NCI-H526 (cell line): ENCODE measurements at regions not wholly inside any gene's neighbourhood (a gene's known extent, or its start where the extent isn't known, plus 50 kb on each side); places are given as distances from the start of the nearest gene placed in this dataset.

Experiments
- DNase-seq, 2 experiments: peaks; one replicate each; lab custom pipeline; 2025; lab: John Stamatoyannopoulos, UW

DNA sequence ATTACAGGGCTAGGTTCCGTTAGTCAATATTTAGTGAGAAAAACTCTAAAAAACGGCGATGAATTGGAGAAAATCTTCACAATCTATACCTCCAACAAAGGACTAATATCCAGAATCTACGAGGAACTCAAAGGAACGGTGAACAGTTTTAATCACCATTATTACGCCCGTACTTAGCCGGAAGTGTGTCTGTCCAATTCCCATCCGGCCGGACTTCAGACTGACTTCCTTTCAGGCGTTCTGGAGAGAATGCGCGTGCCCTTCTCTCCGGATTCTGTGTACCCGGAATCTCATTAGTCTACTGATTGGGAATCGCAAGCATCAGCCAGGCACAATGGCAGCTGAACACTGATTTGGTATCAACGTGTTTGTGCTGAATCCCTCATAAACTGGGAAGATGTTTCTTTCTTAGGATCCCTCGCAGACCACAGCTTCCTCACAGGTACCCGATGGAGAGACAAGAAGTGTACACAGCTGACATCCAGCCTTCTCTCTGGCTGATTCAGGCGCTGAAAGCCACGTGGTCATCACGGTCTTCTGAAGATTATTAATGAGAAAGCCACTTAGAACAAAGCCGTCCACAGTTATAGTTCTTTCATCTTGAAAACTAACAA is 239.9 kb downstream of the ZNF516 start:
- DNase-seq: no peak

DNA sequence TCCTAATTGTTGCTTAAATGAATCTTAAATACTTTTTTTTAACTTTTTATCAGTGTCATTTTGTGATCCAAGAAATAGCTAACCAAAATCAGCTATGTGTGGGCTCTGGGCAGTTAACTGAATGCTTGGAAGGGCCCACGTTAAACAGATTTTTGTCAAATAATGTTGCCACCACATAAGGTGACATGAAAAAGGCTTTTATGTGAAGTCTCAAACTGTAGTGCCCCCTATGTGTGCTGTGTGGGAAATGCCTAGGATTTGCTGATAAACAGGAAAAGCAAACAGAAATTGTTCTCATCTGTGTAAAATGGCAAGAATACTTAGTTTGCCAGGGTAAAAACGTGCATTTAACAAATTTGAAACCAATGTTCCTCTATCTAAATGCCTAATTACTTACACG is 242.2 kb downstream of the ZNF516 start:
- peak in 1 of 2 experiments; percentile 40 for DNase-seq

DNA sequence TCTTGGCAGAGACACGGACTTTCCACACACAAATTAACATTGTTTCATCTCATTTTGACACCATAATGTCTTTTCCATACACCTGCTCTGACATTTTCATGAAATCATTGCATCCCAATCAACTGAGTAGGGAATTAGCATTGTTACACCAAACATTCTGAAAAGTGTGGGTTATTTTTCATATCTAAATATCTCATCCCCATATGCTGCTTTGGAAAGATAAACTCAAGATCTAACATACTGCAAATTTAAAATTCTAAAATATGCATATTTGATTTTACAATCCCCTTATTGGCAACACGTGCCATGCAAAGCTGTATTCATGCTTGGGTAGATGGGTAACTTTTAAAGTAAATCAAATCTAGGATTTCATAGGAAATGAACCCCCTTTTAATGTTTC is 242.9 kb downstream of the ZNF516 start:
- DNase-seq: no peak

DNA sequence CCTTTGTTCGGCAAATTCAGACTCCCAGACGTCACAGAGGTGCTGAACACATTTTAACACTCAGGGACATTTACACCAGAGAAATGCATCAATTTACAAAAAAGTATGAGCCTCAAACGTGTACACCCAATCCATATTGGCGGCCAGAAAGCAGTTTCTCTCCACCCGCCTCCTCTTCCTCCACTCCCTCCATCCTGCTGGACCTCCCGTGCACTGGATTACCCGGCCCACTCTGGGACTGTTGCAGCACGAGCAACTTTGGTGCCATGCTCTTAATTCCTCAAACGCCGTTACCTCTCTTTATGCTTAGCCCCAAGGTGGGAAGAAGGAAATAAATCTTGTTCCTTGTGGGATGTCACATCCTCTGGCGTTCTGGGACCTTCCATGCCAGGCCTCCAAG is 243.4 kb downstream of the ZNF516 start:
- DNase-seq: no peak

DNA sequence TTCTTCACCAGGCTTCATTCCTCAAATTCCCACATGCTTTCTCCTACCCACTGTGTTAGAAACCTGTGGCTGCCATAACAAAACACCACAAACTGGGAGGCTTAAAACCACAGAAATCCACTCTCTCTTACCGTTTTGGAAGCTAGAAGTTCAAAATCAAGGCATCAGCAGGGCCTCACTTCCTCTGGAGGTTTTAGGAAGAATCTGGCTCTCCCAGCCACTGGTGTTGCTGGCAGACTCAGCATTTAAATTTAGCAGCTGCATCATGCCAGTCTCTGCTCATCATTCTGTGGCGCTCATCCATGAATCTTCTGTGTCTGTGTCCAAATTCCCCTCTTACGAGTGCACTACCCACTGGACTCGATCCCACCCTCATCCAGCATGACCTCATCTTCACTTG is 248.5 kb downstream of the ZNF516 start:
- DNase-seq: no peak

DNA sequence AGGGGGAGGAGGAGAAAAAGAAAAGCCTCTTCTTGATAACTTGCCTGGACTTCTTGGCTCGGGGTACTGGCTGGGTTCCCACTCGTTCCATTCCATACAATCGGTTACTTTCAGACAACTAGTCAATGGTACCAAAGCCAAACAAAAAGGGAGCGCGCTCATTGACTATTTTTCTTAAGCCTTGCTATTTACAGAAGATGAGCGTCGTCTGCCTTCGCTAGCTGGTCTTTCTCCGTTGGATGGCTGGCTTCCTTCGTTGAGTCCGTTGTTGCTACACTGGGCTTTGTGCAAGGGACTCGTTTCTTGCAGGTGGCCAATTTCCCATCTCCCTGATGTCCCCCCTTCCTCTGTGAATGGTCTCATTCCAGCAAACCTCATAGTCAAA is 260.4 kb downstream of the ZNF516 start:
- DNase-seq: no peak

DNA sequence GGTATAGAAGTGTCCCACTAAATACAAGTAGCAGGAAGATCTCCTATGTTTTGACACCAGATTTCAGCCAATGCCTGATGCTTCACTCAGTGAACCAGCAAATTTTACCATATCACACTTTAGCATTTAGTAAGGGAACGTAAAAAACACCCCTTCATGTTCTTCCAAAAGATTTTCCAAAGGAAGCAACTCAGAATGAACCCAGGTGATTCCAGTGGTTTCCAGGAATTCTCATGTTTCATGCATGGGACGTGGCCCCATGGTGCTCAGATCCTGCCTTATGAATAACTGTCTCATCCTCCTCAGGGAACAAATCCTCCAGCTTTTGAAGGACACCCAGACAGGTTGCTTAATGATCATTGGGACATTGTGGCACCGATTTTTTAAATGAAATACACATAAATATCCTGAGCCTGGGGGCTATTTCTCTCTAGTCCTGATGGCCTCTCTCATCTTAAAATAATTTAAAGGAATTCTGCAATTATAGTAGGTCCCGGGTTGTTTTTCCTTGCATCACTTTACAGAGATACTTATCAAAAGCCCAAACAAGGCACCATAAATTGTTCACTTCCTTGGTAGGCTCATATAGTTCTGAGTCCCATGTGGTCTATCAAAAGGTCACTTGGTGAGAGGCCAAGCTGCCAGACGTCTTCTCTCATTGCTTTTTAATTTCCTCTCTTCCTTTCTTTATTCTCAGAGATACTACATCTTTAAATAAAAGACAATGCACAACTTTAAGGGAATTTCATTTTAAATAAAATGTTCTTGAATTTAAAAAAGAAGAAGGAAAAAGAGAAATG is 261.0 kb downstream of the ZNF516 start:
- no peak for DNase-seq

DNA sequence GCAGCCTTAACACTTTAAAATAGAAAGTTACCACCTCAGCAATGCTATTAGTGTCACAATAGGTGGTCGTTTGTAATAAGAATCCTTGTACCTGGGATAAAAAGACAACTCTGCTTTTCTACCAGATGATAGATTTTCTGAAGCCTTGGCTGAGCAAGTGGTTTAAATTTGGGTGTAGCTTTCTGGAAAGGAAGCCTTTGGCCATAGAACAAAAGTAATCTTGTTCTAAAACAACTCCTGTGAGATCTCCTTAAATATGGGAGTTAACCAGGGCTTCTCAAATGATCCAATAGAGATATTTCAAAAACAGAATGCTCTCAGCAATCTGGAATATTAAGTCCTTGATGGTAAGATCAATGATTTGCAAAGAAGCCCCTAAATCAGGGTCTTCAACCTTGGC is 261.6 kb downstream of the ZNF516 start:
- no peak for DNase-seq

DNA sequence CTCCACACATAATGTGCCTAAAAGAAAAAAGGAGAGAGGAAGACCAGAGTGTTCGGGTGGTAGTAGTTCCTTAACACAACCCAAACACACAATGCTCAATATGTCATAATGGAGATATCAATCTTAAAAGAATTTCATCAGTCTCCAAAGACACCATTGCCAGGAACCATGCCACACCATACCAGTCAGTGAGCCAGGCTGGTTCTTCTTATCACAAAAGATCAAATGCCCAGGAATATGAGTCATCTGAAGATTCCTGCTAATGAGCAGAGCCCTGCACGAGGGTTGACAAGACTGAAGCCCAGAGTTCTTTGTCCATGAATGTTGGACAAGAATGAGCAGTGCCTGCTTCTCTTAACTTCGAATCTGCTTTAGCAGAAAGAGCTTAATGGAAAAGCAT is 262.3 kb downstream of the ZNF516 start:
- no peak for DNase-seq

DNA sequence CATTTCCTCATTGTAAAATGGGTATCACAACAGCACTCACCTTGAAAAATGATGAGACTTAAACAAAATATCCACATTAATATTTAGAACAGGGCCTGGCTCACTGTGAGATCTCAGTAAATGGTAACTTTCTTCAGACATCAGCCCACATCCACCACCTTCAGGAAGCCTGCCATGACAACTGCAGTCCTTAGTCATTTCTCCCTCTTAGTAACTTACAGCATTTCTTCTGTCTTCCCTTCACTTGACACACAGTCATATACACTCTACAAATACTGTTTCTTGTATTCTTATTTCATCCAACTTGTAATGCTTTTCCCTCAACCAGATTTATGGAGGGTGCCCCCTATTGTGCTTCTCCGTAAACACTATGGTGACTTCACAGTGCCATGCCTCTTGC is 263.0 kb downstream of the ZNF516 start:
- no peak for DNase-seq

DNA sequence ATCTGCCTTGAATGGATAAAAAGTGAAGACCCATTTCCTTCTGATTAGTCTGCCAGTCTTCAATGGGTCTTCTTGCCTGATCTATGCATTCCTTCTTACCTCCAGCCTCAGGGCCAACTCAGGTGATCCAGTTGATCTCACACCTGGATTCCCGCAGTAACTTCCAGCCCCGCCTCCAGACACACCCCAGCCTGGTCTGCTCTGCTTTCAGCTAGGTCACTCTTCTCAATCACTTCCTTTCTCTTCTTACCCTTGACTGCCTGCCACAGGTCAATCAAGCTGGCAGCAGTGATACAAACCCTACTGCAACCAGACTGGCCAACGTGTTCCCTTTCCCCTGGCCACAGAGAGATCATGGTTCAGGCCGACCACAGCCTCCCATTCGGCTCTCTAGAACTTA is 263.6 kb downstream of the ZNF516 start:
- DNase-seq: no peak

DNA sequence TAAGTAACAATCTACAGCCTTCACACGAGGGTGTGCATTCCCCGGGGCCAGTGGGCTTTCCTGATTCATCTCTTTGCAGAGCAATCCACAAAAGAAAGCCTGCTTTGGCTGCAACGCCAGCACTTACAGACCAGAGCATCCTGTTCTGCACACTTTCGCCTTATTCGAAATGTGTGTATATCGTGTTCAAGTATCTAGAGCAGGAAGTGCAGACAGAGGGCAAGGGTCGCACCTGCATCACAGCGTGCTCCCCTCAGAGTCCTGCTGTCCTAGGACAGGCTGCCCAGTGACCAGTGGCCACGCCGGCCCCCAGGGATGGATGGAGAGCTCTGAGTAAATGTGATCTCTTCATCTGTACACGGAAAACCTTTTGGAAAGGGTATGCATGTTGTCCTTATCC is 264.3 kb downstream of the ZNF516 start:
- no peak for DNase-seq

DNA sequence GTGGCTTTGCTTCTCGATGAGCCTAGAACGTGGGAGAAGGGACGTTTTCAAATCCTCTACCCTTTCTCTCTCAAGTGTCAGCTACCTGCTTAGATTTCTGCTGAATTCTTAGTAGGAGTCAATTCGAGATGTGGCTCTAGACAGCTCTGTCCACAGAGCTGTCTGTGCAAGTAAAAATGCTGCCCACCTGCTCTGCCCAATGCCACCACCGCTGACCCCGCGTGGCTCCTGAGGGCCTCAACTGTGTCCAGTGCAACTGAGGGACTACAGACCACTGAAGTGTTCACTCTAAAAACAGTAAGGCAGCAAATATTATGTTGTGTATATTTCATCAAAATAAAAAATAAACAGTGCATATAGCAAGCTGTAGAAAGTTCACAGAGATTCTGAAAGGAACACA is 266.3 kb downstream of the ZNF516 start:
- DNase-seq: no peak

DNA sequence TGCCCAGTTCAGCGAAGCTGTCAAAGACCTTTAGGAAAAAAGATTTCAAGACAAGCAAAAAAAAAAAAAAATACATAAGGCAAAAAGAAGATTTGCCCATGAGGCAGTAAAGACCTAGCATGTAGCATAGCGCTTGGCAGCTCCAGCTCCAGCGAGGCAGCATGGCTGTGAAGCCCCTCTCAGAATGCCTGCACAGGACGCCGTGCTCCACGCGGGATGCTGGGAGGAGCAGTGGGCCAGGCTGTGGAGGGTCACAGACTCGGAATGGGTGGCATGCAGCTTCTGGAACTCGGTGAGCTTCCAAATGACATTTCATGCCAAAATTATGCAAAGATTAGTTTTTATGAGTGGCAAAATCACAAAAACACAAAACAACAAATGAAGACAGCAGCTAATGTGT is 267.3 kb downstream of the ZNF516 start:
- DNase-seq: no peak

DNA sequence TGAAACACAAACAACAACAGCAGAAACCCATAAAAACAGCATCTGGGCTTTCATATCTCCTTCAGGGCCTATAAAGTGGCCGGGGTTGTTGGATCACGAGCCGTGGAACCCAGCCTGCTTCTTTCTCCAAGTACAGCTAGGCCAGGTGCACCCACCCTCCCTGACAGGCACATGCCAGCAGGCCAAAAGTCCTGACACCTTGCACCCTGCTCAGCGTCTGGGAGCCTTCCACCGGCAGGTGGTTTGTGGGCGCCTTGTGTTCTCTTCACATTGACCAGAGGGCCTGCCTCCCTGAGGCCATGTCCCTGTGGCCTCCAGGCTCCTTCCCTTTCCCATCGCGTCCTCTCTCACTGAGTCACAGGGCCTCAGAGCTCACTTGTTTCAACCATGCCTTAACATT is 271.6 kb downstream of the ZNF516 start:
- DNase-seq: no peak

DNA sequence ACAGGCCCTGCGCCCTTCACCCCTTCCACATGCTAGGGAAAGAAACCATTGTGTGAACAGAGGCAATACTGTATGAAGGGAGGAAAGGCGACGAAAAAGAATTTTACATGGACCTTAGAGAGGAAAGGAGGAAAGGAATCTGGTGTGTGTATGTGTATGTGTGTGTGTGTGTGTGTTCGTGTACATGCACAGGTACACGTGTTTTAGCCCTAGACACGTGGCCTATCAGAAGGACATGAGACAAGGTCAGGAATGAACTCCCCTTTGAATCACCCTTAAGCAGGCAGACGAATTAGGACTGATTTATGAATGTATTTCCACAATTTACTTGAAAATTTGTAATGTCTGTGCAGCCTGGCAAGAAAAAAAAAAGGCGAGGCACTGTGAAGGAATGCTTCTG is 276.0 kb downstream of the ZNF516 start:
- no peak for DNase-seq

DNA sequence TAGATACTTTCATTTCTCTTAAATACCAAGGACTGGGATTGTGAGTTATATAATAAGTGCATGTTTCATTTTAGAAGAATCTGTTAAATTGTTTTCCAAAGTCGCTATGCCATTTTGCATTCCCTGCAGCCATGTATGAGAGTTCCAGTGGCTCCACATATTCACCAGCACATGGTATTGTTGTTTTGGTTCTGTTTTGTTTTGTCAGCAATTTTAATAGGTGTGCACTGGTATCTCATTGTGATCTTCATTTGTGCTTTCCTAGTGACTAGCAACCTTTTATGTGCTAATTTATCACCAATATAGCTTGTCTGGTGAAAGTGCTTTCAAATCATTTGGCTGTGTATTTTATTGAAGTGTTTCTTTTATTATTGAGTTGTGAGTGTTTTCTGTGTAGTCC is 278.9 kb downstream of the ZNF516 start:
- no peak for DNase-seq

DNA sequence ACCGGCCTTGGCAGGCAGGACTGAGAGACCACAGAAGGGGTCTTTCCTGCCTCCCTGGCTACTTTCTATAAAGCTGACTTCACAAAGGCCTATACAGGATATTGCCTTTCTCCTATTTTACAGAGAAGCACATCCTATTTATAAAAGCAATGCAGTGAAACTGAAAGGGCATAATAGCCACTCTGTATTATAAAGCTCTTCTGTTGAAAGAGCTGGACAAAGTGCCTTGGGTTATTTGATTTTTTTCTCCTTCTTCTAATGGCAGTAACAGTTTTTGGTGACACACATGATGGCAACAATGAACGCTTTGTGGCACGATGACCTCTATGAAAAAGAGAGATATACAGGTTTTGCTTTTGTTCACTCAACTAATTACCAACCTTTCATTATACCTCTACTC is 281.1 kb downstream of the ZNF516 start:
- DNase-seq: no peak

DNA sequence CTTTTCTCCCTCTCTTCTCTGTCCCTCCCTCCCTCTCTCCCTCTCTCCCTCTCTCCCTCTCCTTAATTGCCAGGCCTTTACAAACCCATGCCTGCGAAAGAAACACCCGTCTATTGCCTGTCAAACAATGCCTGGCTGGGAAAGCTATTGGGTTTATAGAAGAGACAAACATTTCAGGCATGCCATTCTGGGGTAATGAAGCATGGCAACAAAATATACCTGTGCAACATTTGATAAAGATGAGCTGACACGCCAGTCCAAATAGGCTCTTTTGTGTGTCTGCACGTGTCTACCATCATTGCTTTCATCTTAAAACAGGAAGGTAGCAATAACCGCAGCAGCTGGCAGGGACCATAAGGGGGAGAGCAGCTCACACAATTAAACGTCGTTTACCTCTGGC is 282.1 kb downstream of the ZNF516 start:
- DNase-seq: peak in 1 of 2 experiments; percentile 14

DNA sequence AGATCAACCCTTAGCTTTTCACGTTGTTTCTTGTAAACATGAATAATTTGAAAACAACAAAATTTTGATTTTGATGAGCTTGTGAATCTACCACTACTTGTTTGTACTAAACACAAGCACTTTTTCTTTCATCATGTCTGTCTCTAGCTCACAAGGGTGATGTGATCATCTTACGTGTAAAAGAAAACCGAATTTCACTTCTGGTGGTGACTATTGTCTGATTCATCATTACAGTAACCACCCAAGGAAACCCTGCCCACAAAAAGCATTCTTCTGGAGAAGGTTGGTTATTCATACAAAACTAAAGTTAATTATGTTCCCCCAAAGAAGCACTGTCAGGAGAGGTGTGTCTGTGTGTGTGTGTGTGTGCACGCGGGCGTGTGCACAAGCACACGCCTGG is 285.4 kb downstream of the ZNF516 start:
- DNase-seq: no peak

DNA sequence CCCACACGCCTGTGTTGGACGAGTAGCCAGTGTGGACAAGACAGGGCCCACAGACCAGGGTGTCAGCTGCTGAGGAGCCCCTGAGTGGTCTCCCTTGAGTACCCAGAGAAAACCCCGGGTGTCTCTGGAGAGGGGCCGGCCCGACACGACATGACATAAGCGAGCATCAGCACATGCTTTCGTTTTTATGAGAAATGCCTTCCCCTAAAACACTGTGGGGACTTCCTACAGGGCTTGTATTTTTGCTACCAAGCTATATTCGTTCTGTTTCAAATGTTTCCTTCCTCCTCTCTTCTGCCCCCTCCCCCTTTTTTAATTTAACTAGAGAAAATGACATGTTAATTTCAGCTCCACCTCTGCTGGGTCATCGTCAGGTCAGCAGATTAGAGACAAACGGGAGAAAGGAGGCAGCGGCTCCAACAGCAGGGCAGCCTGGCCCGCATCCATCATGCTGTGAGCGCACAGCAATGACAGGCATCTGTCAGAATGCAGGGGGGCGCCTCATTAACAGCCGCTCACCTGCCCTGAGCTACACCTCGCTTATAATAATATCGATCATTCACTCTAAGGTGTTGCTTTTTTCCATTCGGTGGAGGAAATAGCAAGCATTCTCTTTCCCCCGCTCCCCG is 286.2 kb downstream of the ZNF516 start:
- peak in 1 of 2 experiments; percentile 16 for DNase-seq

DNA sequence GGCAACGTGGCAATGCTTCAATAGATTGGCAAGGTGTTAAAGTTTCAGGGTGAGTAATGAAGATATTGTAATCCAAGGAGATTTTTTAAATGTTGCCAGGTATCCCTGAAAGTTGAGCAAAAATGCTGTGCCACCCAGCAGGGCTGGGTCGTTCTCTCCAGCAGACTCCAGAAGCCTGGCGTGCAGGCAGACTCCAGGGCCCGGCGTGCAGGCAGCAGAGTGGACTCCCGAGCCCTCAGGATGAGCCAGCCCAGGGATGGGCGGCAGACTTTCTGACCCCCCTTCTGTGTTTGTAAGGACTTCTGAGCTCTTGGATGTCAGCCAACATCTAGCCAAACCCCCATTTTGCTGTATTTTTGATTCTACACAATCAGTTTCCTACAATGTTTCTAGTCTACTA is 289.1 kb downstream of the ZNF516 start:
- DNase-seq: no peak

DNA sequence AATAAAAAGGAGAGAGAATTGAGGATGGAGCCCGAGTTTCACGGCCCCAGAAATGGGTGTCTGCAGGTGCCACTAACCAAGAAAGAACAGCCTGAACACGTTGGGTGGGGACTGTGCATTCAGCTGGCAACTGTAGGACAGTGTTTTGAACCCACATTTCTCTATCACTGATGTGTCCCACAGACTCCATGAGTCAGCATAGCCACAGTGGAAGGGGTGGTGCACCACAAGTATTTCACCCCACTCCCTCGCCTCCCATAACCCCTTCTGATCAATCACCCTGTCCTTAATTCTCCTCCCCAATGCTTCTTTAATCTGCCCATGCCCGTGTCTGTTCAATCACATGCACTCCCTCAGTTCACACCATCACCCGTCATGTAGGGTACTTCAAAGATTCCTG is 291.5 kb downstream of the ZNF516 start:
- no peak for DNase-seq

DNA sequence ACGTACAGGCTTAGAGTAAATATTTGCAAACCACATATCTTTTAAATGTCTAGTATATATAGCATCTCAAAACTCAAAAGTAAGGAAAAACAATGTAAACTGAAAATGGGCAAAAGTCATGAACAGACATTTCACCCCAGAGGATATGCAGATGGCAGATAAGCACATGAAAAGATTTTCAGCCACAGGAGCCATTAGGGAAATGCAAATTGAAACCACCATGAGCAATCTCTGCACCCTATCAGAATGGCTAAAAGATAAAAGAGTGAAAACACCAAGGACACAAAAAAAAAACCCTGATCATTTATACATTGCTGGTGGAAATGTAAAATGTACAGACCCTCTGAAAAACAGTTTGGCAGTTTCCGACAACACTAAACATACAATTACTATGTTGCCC is 292.7 kb downstream of the ZNF516 start:
- DNase-seq: no peak
